MM.1S (cell line): ENCODE measurements at regions not wholly inside any gene's neighbourhood (a gene's known extent, or its start where the extent isn't known, plus 50 kb on each side); places are given as distances from the start of the nearest gene placed in this dataset.

Source experiments
- DNase-seq: peaks from one replicate; pipeline ENCODE4 v3.0.0-alpha.2; 2015
- H2AFZ ChIP-seq: fragments of 300-600 bp; sonication (generic); 2 replicates; pipeline ENCODE4 v1.6.0; 2016; ENCODE audit warnings: antibody characterized with exemption, low read length
- H3F3A ChIP-seq: fragments of 300-600 bp; sonication (generic); 2 replicates; pipeline ENCODE4 v1.6.1; 2016; ENCODE audit warnings: mild to moderate bottlenecking, antibody characterized with exemption, low read length, moderate library complexity, mixed read lengths; ENCODE audit not compliant: insufficient read depth
- H3K27ac ChIP-seq: fragments of 300-600 bp; sonication (generic); 2 replicates; pipeline ENCODE4 v1.5.1; 2016; ENCODE audit warnings: mild to moderate bottlenecking, low read length
- H3K27me3 ChIP-seq: fragments of 300-600 bp; sonication (generic); replicated peaks from 2 replicates; pipeline ENCODE4 v1.6.0; 2016; ENCODE audit warnings: low read length; ENCODE audit not compliant: insufficient read depth
- H3K36me3 ChIP-seq: fragments of 300-600 bp; sonication (generic); replicated peaks from 2 replicates; pipeline ENCODE4 v1.6.1; 2016; ENCODE audit warnings: mild to moderate bottlenecking, low read length, mixed read lengths; ENCODE audit not compliant: insufficient read depth
- H3K4me1 ChIP-seq: fragments of 300-600 bp; sonication (generic); 2 replicates; pipeline ENCODE4 v1.6.1; 2016; ENCODE audit warnings: low read length, mixed read lengths
- H3K4me2 ChIP-seq: fragments of 300-600 bp; sonication (generic); 2 replicates; pipeline ENCODE4 v1.6.0; 2016; ENCODE audit warnings: low read depth, low read length
- H3K4me3 ChIP-seq: fragments of 300-600 bp; sonication (generic); 2 replicates; pipeline ENCODE4 v1.5.1; 2016; ENCODE audit warnings: low read length, mixed read lengths
- H3K79me2 ChIP-seq: fragments of 300-600 bp; sonication (generic); 2 replicates; pipeline ENCODE4 v1.6.1; 2016; ENCODE audit warnings: mixed run types, low read length, mixed read lengths
- H3K9ac ChIP-seq: fragments of 300-600 bp; sonication (generic); 2 replicates; pipeline ENCODE4 v1.6.1; 2016; ENCODE audit warnings: low read length, mixed read lengths
- H3K9me2 ChIP-seq: fragments of 300-600 bp; sonication (generic); replicated peaks from 2 replicates; pipeline ENCODE4 v1.6.1; 2016; ENCODE audit warnings: mild to moderate bottlenecking, low read length, mixed read lengths; ENCODE audit not compliant: insufficient read depth
- H3K9me3 ChIP-seq: fragments of 300-600 bp; sonication (generic); replicated peaks from 2 replicates; pipeline ENCODE4 v1.6.1; 2016; ENCODE audit warnings: mild to moderate bottlenecking, low read length, mixed read lengths; ENCODE audit not compliant: insufficient read depth
- H4K20me1 ChIP-seq: fragments of 300-600 bp; sonication (generic); 2 replicates; pipeline ENCODE4 v1.6.1; 2016; ENCODE audit warnings: mild to moderate bottlenecking, low read length, moderate library complexity, mixed read lengths; ENCODE audit not compliant: insufficient read depth
- CTCF ChIP-seq: fragments of 300-600 bp; sonication (generic); IDR thresholded peaks from 2 replicates; pipeline ENCODE4 v1.5.1; 2016; ENCODE audit warnings: antibody characterized with exemption, low read length, mixed read lengths
- EZH2 ChIP-seq: fragments of 300-600 bp; sonication (generic); optimal IDR thresholded peaks from 2 replicates; pipeline ENCODE3; 2017; ENCODE audit warnings: low read depth, mild to moderate bottlenecking, antibody characterized with exemption, low read length, mixed read lengths
- EZH2phosphoT487 ChIP-seq: fragments of 300-600 bp; sonication (generic); IDR thresholded peaks from 2 replicates; pipeline ENCODE4 v1.6.1; 2018; ENCODE audit warnings: antibody characterized with exemption, low read length

GRCh38 chr3:115321400-115321805 is 174.3 kb upstream of the ZBTB20 start:
- H3K27ac ChIP-seq: no peak overlapping the region
- no peak overlapping the region for H2AFZ ChIP-seq
- no peaks in the 10 kb centered on the region for H3K36me3 ChIP-seq
- H3F3A ChIP-seq: no peaks in the 10 kb centered on the region
- H3K4me2 ChIP-seq: no peak overlapping the region
- H3K9ac ChIP-seq: no peak overlapping the region
- H3K27me3 ChIP-seq: no peaks in the 10 kb centered on the region
- no peak overlapping the region for H3K4me3 ChIP-seq
- no peaks in the 10 kb centered on the region for H3K9me3 ChIP-seq
- DNase-seq: no peak
- no peaks in the 10 kb centered on the region for H3K9me2 ChIP-seq
- no peaks in the 10 kb centered on the region for H4K20me1 ChIP-seq
- no peaks in the 10 kb centered on the region for H3K79me2 ChIP-seq
- no peak for TF ChIP-seq EZH2phosphoT487
- no peak for TF ChIP-seq EZH2
- no peak for TF ChIP-seq CTCF
- H3K4me1 ChIP-seq: no peaks in the 10 kb centered on the region

- H3K9me3 ChIP-seq: no peaks in the 10 kb centered on the region
- H3K27ac ChIP-seq: no peak overlapping the region
- no peaks in the 10 kb centered on the region for H3K27me3 ChIP-seq
- no peaks in the 10 kb centered on the region for H3K36me3 ChIP-seq
- H3K4me3 ChIP-seq: no peak overlapping the region
- no peaks in the 10 kb centered on the region for H3F3A ChIP-seq
- H3K79me2 ChIP-seq: no peaks in the 10 kb centered on the region
- no peak overlapping the region for H3K9ac ChIP-seq
- no peak for DNase-seq
- H3K4me1 ChIP-seq: no peaks in the 10 kb centered on the region
- H3K4me2 ChIP-seq: no peak overlapping the region
- H2AFZ ChIP-seq: no peak overlapping the region
- TF ChIP-seq CTCF: no peak
- no peak for TF ChIP-seq EZH2phosphoT487
- no peak for TF ChIP-seq EZH2
- no peaks in the 10 kb centered on the region for H4K20me1 ChIP-seq
- no peaks in the 10 kb centered on the region for H3K9me2 ChIP-seq
Observed at GRCh38 chr3:115322901-115323300, 175.8 kb upstream of the ZBTB20 start.

GRCh38 chr3:115323380-115323779 is 176.3 kb upstream of the ZBTB20 start:
- TF ChIP-seq EZH2 (no peak), EZH2phosphoT487 (no peak), CTCF (no peak)
- no peak for DNase-seq
- Histone ChIP-seq H3K36me3 (no peaks in the 10 kb centered on the region), H4K20me1 (no peaks in the 10 kb centered on the region), H3K27me3 (no peaks in the 10 kb centered on the region), H3K9me2 (no peaks in the 10 kb centered on the region), H3K4me1 (no peaks in the 10 kb centered on the region), H2AFZ (no peak overlapping the region), H3K9ac (no peak overlapping the region), H3K27ac (no peak overlapping the region), H3K4me3 (no peak overlapping the region), H3K4me2 (no peak overlapping the region), H3F3A (no peaks in the 10 kb centered on the region), H3K79me2 (no peaks in the 10 kb centered on the region), H3K9me3 (no peaks in the 10 kb centered on the region)
